ENCODE measurements at regions not wholly inside any gene's neighbourhood (a gene's known extent, or its start where the extent isn't known, plus 50 kb on each side); places are given as distances from the start of the nearest gene placed in this dataset.

GRCh38 chr9:118624608-118625007 lies 744.6 kb downstream of the BRINP1 start:
- Histone ChIP-seq H3K27ac (ENCODE audit: low read depth in 2 of 2, low read length in 2 of 2) (no peak overlapping the region), H3K4me3 (ENCODE audit: low read length in 2 of 2) (no peak overlapping the region), H3K4me1 (ENCODE audit: control insufficient read depth in 2 of 2, insufficient read depth in 2 of 2, low read length in 2 of 2) (no peaks in the 10 kb centered on the region), H3K36me3 (ENCODE audit: control insufficient read depth in 2 of 2, insufficient read depth in 2 of 2, low read length in 2 of 2) (no peaks in the 10 kb centered on the region), H3K27me3 (ENCODE audit: control insufficient read depth in 2 of 2, insufficient read depth in 2 of 2, low read length in 2 of 2) (no peaks in the 10 kb centered on the region), H3K9me3 (ENCODE audit: control insufficient read depth in 2 of 2, low read length in 2 of 2) (no peaks in the 10 kb centered on the region), H3K9ac (ENCODE audit: low read depth in 1 of 2, low read length in 2 of 2) (no peak overlapping the region)

- Histone ChIP-seq H3K27me3 (ENCODE audit: control insufficient read depth in 2 of 2, insufficient read depth in 2 of 2, low read length in 2 of 2) (no peaks in the 10 kb centered on the region), H3K4me3 (ENCODE audit: low read length in 2 of 2) (no peak overlapping the region), H3K9me3 (ENCODE audit: control insufficient read depth in 2 of 2, low read length in 2 of 2) (no peaks in the 10 kb centered on the region), H3K27ac (ENCODE audit: low read depth in 2 of 2, low read length in 2 of 2) (no peak overlapping the region), H3K4me1 (ENCODE audit: control insufficient read depth in 2 of 2, insufficient read depth in 2 of 2, low read length in 2 of 2) (no peaks in the 10 kb centered on the region), H3K9ac (ENCODE audit: low read depth in 1 of 2, low read length in 2 of 2) (no peak overlapping the region), H3K36me3 (ENCODE audit: control insufficient read depth in 2 of 2, insufficient read depth in 2 of 2, low read length in 2 of 2) (no peaks in the 10 kb centered on the region)
These were observed 739.2 kb downstream of the BRINP1 start for GRCh38 chr9:118630079-118630478.

- no peaks in the 10 kb centered on the region for H3K4me1 ChIP-seq (ENCODE audit: control insufficient read depth in 2 of 2, insufficient read depth in 2 of 2, low read length in 2 of 2)
- no peaks in the 10 kb centered on the region for H3K9me3 ChIP-seq (ENCODE audit: control insufficient read depth in 2 of 2, low read length in 2 of 2)
- no peaks in the 10 kb centered on the region for H3K36me3 ChIP-seq (ENCODE audit: control insufficient read depth in 2 of 2, insufficient read depth in 2 of 2, low read length in 2 of 2)
- no peak overlapping the region for H3K27ac ChIP-seq (ENCODE audit: low read depth in 2 of 2, low read length in 2 of 2)
- no peak overlapping the region for H3K9ac ChIP-seq (ENCODE audit: low read depth in 1 of 2, low read length in 2 of 2)
- H3K27me3 ChIP-seq (ENCODE audit: control insufficient read depth in 2 of 2, insufficient read depth in 2 of 2, low read length in 2 of 2) = no peaks in the 10 kb centered on the region
- no peak overlapping the region for H3K4me3 ChIP-seq (ENCODE audit: low read length in 2 of 2)
These were observed 738.2 kb downstream of the BRINP1 start for GRCh38 chr9:118630931-118631595.

GRCh38 chr9:118631956-118632355 lies 737.3 kb downstream of the BRINP1 start:
- Histone ChIP-seq H3K27me3 (ENCODE audit: control insufficient read depth in 2 of 2, insufficient read depth in 2 of 2, low read length in 2 of 2) (no peaks in the 10 kb centered on the region), H3K9ac (ENCODE audit: low read depth in 1 of 2, low read length in 2 of 2) (no peak overlapping the region), H3K36me3 (ENCODE audit: control insufficient read depth in 2 of 2, insufficient read depth in 2 of 2, low read length in 2 of 2) (no peaks in the 10 kb centered on the region), H3K9me3 (ENCODE audit: control insufficient read depth in 2 of 2, low read length in 2 of 2) (no peaks in the 10 kb centered on the region), H3K27ac (ENCODE audit: low read depth in 2 of 2, low read length in 2 of 2) (no peak overlapping the region), H3K4me3 (ENCODE audit: low read length in 2 of 2) (no peak overlapping the region), H3K4me1 (ENCODE audit: control insufficient read depth in 2 of 2, insufficient read depth in 2 of 2, low read length in 2 of 2) (no peaks in the 10 kb centered on the region)

GRCh38 chr9:118635416-118635815 lies 733.8 kb downstream of the BRINP1 start:
- no peak overlapping the region for H3K9ac ChIP-seq (ENCODE audit: low read depth in 1 of 2, low read length in 2 of 2)
- H3K4me1 ChIP-seq (ENCODE audit: control insufficient read depth in 2 of 2, insufficient read depth in 2 of 2, low read length in 2 of 2) = no peaks in the 10 kb centered on the region
- H3K9me3 ChIP-seq (ENCODE audit: control insufficient read depth in 2 of 2, low read length in 2 of 2) = peaks cover 0 to 3% of the 10 kb centered on the region in 2 donors
- no peak overlapping the region for H3K4me3 ChIP-seq (ENCODE audit: low read length in 2 of 2)
- no peak overlapping the region for H3K27ac ChIP-seq (ENCODE audit: low read depth in 2 of 2, low read length in 2 of 2)
- no peaks in the 10 kb centered on the region for H3K36me3 ChIP-seq (ENCODE audit: control insufficient read depth in 2 of 2, insufficient read depth in 2 of 2, low read length in 2 of 2)
- H3K27me3 ChIP-seq (ENCODE audit: control insufficient read depth in 2 of 2, insufficient read depth in 2 of 2, low read length in 2 of 2) = no peaks in the 10 kb centered on the region

GRCh38 chr9:118637681-118638080 lies 731.6 kb downstream of the BRINP1 start:
- H3K27me3 ChIP-seq (ENCODE audit: control insufficient read depth in 2 of 2, insufficient read depth in 2 of 2, low read length in 2 of 2) = no peaks in the 10 kb centered on the region
- H3K9ac ChIP-seq (ENCODE audit: low read depth in 1 of 2, low read length in 2 of 2) = no peak overlapping the region
- H3K27ac ChIP-seq (ENCODE audit: low read depth in 2 of 2, low read length in 2 of 2) = no peak overlapping the region
- H3K9me3 ChIP-seq (ENCODE audit: control insufficient read depth in 2 of 2, low read length in 2 of 2) = peaks cover 0 to 3% of the 10 kb centered on the region in 2 donors
- H3K4me3 ChIP-seq (ENCODE audit: low read length in 2 of 2) = no peak overlapping the region
- no peaks in the 10 kb centered on the region for H3K36me3 ChIP-seq (ENCODE audit: control insufficient read depth in 2 of 2, insufficient read depth in 2 of 2, low read length in 2 of 2)
- no peaks in the 10 kb centered on the region for H3K4me1 ChIP-seq (ENCODE audit: control insufficient read depth in 2 of 2, insufficient read depth in 2 of 2, low read length in 2 of 2)

GRCh38 chr9:118640836-118641560 lies 728.2 kb downstream of the BRINP1 start:
- H3K9ac ChIP-seq (ENCODE audit: low read depth in 1 of 2, low read length in 2 of 2) = no peak overlapping the region
- no peaks in the 10 kb centered on the region for H3K36me3 ChIP-seq (ENCODE audit: control insufficient read depth in 2 of 2, insufficient read depth in 2 of 2, low read length in 2 of 2)
- H3K9me3 ChIP-seq (ENCODE audit: control insufficient read depth in 2 of 2, low read length in 2 of 2) = peaks cover 0 to 3% of the 10 kb centered on the region in 2 donors
- no peak overlapping the region for H3K4me3 ChIP-seq (ENCODE audit: low read length in 2 of 2)
- no peaks in the 10 kb centered on the region for H3K27me3 ChIP-seq (ENCODE audit: control insufficient read depth in 2 of 2, insufficient read depth in 2 of 2, low read length in 2 of 2)
- H3K4me1 ChIP-seq (ENCODE audit: control insufficient read depth in 2 of 2, insufficient read depth in 2 of 2, low read length in 2 of 2) = no peaks in the 10 kb centered on the region
- H3K27ac ChIP-seq (ENCODE audit: low read depth in 2 of 2, low read length in 2 of 2) = no peak overlapping the region

- Histone ChIP-seq H3K36me3 (ENCODE audit: control insufficient read depth in 2 of 2, insufficient read depth in 2 of 2, low read length in 2 of 2) (no peaks in the 10 kb centered on the region), H3K4me3 (ENCODE audit: low read length in 2 of 2) (no peak overlapping the region), H3K27me3 (ENCODE audit: control insufficient read depth in 2 of 2, insufficient read depth in 2 of 2, low read length in 2 of 2) (no peaks in the 10 kb centered on the region), H3K9ac (ENCODE audit: low read depth in 1 of 2, low read length in 2 of 2) (no peak overlapping the region), H3K9me3 (ENCODE audit: control insufficient read depth in 2 of 2, low read length in 2 of 2) (peaks cover 0 to 2% of the 10 kb centered on the region in 2 donors), H3K4me1 (ENCODE audit: control insufficient read depth in 2 of 2, insufficient read depth in 2 of 2, low read length in 2 of 2) (no peaks in the 10 kb centered on the region), H3K27ac (ENCODE audit: low read depth in 2 of 2, low read length in 2 of 2) (no peak overlapping the region)
These were observed 726.1 kb downstream of the BRINP1 start for GRCh38 chr9:118643118-118643517.

- no peak overlapping the region for H3K9ac ChIP-seq (ENCODE audit: low read depth in 1 of 2, low read length in 2 of 2)
- H3K27me3 ChIP-seq (ENCODE audit: control insufficient read depth in 2 of 2, insufficient read depth in 2 of 2, low read length in 2 of 2) = no peaks in the 10 kb centered on the region
- no peaks in the 10 kb centered on the region for H3K36me3 ChIP-seq (ENCODE audit: control insufficient read depth in 2 of 2, insufficient read depth in 2 of 2, low read length in 2 of 2)
- no peak overlapping the region for H3K27ac ChIP-seq (ENCODE audit: low read depth in 2 of 2, low read length in 2 of 2)
- H3K4me3 ChIP-seq (ENCODE audit: low read length in 2 of 2) = no peak overlapping the region
- H3K4me1 ChIP-seq (ENCODE audit: control insufficient read depth in 2 of 2, insufficient read depth in 2 of 2, low read length in 2 of 2) = no peaks in the 10 kb centered on the region
- no peaks in the 10 kb centered on the region for H3K9me3 ChIP-seq (ENCODE audit: control insufficient read depth in 2 of 2, low read length in 2 of 2)
These were observed 725.2 kb downstream of the BRINP1 start for GRCh38 chr9:118644066-118644465.

GRCh38 chr9:118647331-118647730 lies 721.9 kb downstream of the BRINP1 start:
- H3K27ac ChIP-seq (ENCODE audit: low read depth in 2 of 2, low read length in 2 of 2) = no peak overlapping the region
- H3K9ac ChIP-seq (ENCODE audit: low read depth in 1 of 2, low read length in 2 of 2) = no peak overlapping the region
- no peaks in the 10 kb centered on the region for H3K4me1 ChIP-seq (ENCODE audit: control insufficient read depth in 2 of 2, insufficient read depth in 2 of 2, low read length in 2 of 2)
- no peak overlapping the region for H3K4me3 ChIP-seq (ENCODE audit: low read length in 2 of 2)
- H3K9me3 ChIP-seq (ENCODE audit: control insufficient read depth in 2 of 2, low read length in 2 of 2) = no peaks in the 10 kb centered on the region
- H3K27me3 ChIP-seq (ENCODE audit: control insufficient read depth in 2 of 2, insufficient read depth in 2 of 2, low read length in 2 of 2) = no peaks in the 10 kb centered on the region
- no peaks in the 10 kb centered on the region for H3K36me3 ChIP-seq (ENCODE audit: control insufficient read depth in 2 of 2, insufficient read depth in 2 of 2, low read length in 2 of 2)
